BLaER1 treated with 17β-estradiol and CSF1 and Interleukin-3, amounts not matched to agents 10 nM and 100 nM (cell line): ENCODE measurements at regions not wholly inside any gene's neighbourhood (a gene's known extent, or its start where the extent isn't known, plus 50 kb on each side); places are given as distances from the start of the nearest gene placed in this dataset.

ENCODE experiments used
- H3K27ac ChIP-seq, 11 experiments: shearing (Covaris generic); formaldehyde crosslinking; 2 replicates each; pipeline ENCODE4 v1.8.1; 2022
- H3K27me3 ChIP-seq, 11 experiments: shearing (Covaris generic); formaldehyde crosslinking; 2 replicates each; pipeline ENCODE4 v1.8.1; 2022
- H3K36me3 ChIP-seq, 11 experiments: shearing (Covaris generic); formaldehyde crosslinking; 2 replicates each; pipeline ENCODE4 v1.8.1; 2022
- H3K4me1 ChIP-seq, 10 experiments: shearing (Covaris generic); formaldehyde crosslinking; 2 replicates each; pipeline ENCODE4 v1.8.1; 2022
- H3K4me2 ChIP-seq, 11 experiments: shearing (Covaris generic); formaldehyde crosslinking; 2 replicates each; pipeline ENCODE4 v1.8.1; 2022
- H3K4me3 ChIP-seq, 10 experiments: shearing (Covaris generic); formaldehyde crosslinking; 2 replicates each; pipeline ENCODE4 v1.8.1; 2022
- H3K9ac ChIP-seq, 11 experiments: shearing (Covaris generic); formaldehyde crosslinking; 2 replicates each; pipeline ENCODE4 v1.8.1; 2022
- H3K9me3 ChIP-seq, 11 experiments: shearing (Covaris generic); formaldehyde crosslinking; replicated peaks in 1 of 11; 2 replicates each; pipeline ENCODE4 v1.8.1; 2022
- H4K20me1 ChIP-seq, 11 experiments: shearing (Covaris generic); formaldehyde crosslinking; 2 replicates each; pipeline ENCODE4 v1.8.1; 2022
- Cebpa-rat ChIP-seq, 11 experiments: shearing (Covaris generic); IDR thresholded peaks; 2 replicates each; pipeline ENCODE4 v1.8.1; 2022

DNA sequence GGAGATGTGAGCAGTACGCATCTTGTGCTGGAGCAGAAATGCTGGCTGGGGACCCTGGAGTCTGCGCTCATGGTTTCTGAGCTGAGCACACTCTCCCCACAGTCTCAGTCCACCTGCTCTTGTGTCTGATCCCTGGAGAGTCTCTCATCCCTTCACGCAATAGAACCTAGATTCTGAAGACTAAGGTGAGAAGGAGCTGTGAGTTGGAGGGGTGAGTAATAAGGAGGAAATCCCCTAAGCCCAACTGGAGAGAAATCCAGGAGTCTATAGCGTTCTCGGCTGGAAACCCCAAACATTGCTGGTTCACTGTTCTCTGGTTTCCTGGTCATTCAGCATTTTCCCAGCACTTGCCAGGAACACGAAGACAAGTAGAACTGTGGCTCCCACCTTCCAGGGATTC lies 68.3 kb upstream of the SMNDC1 start:
- Histone ChIP-seq H3K4me1 (peaks cover 0 to 8% (median 0%) of the 10 kb centered on the region in 10 experiments; a peak in 4 of 20 replicates), H3K4me2 (no peak overlapping the region)

DNA sequence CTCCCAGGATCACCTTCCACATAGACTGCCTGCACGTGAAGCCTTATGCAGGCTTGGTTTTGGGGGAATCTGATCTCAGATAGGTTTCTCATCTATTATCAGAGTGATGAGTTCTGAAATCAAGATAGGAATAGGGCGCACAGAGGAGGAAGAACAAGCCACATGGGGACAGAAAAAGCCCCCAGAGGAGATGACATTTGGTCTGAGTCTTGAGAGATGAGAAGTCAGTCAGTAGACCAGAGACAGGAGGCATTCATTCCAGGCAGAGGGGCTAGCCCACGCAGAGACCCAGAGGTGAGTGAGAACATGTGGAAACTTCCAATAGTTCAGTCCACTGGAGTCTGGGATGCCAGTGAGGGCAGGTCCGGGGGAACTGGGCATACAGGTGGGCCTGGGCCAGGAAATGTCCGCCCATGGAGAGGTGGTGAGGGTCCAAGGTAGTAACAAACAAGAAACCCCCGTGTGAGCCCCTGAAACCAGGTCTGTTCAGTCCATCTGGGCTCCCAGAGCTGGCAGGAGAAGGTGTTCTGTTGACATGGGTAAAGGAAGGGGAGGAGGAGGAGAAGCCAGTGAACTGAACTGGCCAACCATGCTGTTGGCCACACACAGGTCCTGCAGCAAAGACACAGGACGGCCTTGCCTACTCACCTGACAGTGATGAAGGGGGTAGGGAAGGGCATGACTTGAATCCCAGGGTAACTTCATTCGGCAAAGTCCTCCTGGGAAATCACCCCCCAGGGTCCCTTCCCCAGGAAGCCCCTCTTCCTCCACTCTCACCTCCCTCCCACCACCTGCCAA lies 69.3 kb upstream of the SMNDC1 start:
- Histone ChIP-seq H3K4me3 (no peak overlapping the region), H3K27me3 (no peaks in the 10 kb centered on the region), H3K9ac (no peak overlapping the region), H4K20me1 (no peaks in the 10 kb centered on the region; a peak in 1 of 22 replicates), H3K9me3 (no peaks in the 10 kb centered on the region), H3K27ac (no peak overlapping the region), H3K36me3 (no peaks in the 10 kb centered on the region), H3K4me1 (peaks cover 0 to 8% (median 0%) of the 10 kb centered on the region in 10 experiments; a peak in 4 of 20 replicates), H3K4me2 (no peak overlapping the region)
- TF ChIP-seq Cebpa-rat (IDR thresholded peaks at IDR 0.05) = no peak

More for the DNA sequence above, 68.3 kb upstream of the SMNDC1 start:
- no peak overlapping the region for H3K27ac ChIP-seq
- no peaks in the 10 kb centered on the region for H3K27me3 ChIP-seq
- no peak for TF ChIP-seq Cebpa-rat (IDR thresholded peaks at IDR 0.05)
- no peak overlapping the region for H3K4me3 ChIP-seq
- no peaks in the 10 kb centered on the region for H3K9me3 ChIP-seq
- H4K20me1 ChIP-seq = no peaks in the 10 kb centered on the region; a peak in 1 of 22 replicates
- no peaks in the 10 kb centered on the region for H3K36me3 ChIP-seq
- H3K9ac ChIP-seq = no peak overlapping the region

DNA sequence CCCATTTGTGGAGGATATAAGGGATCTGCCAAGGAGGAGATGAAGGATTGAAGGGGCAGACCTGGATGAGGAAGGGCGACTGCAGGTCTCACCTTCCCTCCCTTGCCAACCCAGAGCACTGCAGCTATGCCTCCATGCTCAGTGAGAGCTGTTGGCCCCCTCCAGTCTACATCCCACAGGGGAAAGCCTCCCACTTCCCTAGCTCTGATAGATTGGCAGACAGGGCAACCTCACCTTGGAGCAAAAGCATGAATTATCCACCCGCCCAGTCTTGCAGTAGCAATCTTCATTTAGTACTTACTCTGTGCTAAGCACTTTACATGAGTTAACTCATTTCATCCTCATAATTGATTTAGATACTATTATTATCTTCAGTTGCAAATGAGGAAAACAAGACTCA lies 70.4 kb upstream of the SMNDC1 start:
- Histone ChIP-seq H3K9ac (no peak overlapping the region), H3K27me3 (no peaks in the 10 kb centered on the region), H3K9me3 (no peaks in the 10 kb centered on the region), H3K4me3 (no peak overlapping the region), H3K4me1 (peaks cover 0 to 8% (median 0%) of the 10 kb centered on the region in 10 experiments; a peak in 4 of 20 replicates), H3K36me3 (no peaks in the 10 kb centered on the region), H4K20me1 (no peaks in the 10 kb centered on the region; a peak in 1 of 22 replicates), H3K27ac (no peak overlapping the region), H3K4me2 (no peak overlapping the region)
- no peak for TF ChIP-seq Cebpa-rat (IDR thresholded peaks at IDR 0.05)

DNA sequence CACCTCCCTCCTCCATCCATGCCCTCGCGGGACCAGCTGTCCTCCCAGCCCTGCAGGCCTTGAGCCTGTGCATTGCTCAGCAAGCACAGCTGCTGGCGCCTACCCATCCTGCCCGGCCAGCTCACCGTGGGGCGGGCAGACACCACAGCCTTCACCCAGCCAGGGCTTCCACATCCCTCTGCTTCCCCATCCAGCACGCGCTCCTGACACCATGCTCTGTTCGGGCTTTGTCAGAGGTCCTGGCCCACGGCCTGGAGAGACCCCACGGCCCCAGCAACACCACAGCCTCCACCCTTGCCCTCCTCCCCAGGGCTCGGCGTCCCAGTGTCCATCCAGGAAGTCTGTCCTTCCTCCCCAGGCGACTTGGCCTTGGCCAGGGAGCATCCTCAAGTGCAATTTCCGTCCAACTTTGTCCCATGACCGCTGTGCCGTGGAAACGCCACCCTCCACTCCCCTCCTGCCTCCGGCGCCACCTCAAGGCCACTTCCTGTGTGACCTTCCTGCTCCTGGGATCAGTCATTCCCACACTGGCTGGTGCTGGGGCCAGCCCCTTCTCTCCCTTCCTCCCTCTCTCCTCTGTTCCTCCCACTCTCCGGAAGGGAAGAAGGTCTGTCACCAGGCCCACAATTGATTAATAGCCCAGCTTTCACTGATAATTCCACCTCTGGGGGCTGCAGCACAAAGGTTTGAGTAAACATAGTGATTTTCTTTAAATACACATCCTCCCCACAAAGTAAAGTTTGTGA lies 71.5 kb upstream of the SMNDC1 start:
- no peak for TF ChIP-seq Cebpa-rat (IDR thresholded peaks at IDR 0.05)
- no peak overlapping the region for H3K9ac ChIP-seq
- peaks cover 0 to 11% (median 0%) of the 10 kb centered on the region in 10 experiments; a peak in 4 of 20 replicates for H3K4me1 ChIP-seq
- H4K20me1 ChIP-seq = no peaks in the 10 kb centered on the region; a peak in 1 of 22 replicates
- H3K4me2 ChIP-seq = no peak overlapping the region; a peak in 1 of 22 replicates
- H3K9me3 ChIP-seq = no peaks in the 10 kb centered on the region
- H3K27me3 ChIP-seq = no peaks in the 10 kb centered on the region
- H3K4me3 ChIP-seq = no peak overlapping the region
- no peak overlapping the region for H3K27ac ChIP-seq
- no peaks in the 10 kb centered on the region for H3K36me3 ChIP-seq

DNA sequence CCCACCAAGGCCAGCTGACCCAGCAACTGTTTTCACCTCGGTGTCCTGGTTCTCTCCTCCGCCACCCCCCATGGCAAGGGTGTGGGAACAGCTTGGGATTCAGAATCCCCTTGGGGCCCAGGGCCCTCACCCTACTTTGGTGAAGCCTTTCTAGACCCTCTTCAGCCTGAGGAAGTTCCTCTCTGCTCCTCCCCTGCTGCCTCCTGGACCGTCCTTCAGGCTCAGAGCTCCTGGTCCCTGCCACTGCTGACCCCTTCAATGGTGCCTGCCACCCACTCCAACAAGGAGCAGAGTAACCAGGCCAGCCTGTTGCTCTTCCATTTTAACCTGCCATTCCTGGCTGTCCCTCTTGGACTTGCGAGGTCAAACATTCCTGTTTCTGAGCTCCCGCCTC lies 72.0 kb upstream of the SMNDC1 start:
- Histone ChIP-seq H4K20me1 (no peaks in the 10 kb centered on the region; a peak in 1 of 22 replicates), H3K4me3 (no peak overlapping the region), H3K9ac (no peak overlapping the region), H3K27me3 (no peaks in the 10 kb centered on the region), H3K36me3 (no peaks in the 10 kb centered on the region), H3K9me3 (no peaks in the 10 kb centered on the region), H3K27ac (no peak overlapping the region), H3K4me1 (peaks cover 0 to 11% (median 0%) of the 10 kb centered on the region in 10 experiments; a peak in 4 of 20 replicates), H3K4me2 (no peak overlapping the region)
- TF ChIP-seq Cebpa-rat (IDR thresholded peaks at IDR 0.05) = no peak

DNA sequence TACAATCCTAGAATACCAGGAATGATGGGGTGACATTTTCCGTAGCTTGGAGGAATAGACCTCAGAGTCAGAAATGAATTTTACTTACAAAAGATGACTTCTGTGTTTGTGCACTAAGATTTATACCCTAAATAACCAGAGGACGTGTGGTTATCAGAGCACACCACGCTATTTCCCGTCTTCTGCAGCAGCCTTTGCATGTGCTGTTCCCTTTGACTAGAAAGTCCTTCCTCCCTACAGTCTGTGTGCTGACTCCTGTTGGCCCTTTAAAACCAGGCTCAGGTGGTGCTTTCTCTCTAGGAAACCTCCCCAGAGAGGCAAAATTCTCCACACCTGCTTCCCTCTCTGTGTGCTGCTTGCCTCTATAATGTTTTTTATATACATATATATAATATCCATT lies 73.3 kb upstream of the SMNDC1 start:
- no peak overlapping the region for H3K9ac ChIP-seq
- H4K20me1 ChIP-seq = no peaks in the 10 kb centered on the region; a peak in 1 of 22 replicates
- peaks cover 0 to 11% (median 0%) of the 10 kb centered on the region in 10 experiments; a peak in 4 of 20 replicates for H3K4me1 ChIP-seq
- no peak overlapping the region for H3K4me3 ChIP-seq
- no peaks in the 10 kb centered on the region for H3K36me3 ChIP-seq
- no peaks in the 10 kb centered on the region for H3K9me3 ChIP-seq
- no peak overlapping the region for H3K27ac ChIP-seq
- H3K4me2 ChIP-seq = no peak overlapping the region
- no peaks in the 10 kb centered on the region for H3K27me3 ChIP-seq
- TF ChIP-seq Cebpa-rat (IDR thresholded peaks at IDR 0.05) = no peak

DNA sequence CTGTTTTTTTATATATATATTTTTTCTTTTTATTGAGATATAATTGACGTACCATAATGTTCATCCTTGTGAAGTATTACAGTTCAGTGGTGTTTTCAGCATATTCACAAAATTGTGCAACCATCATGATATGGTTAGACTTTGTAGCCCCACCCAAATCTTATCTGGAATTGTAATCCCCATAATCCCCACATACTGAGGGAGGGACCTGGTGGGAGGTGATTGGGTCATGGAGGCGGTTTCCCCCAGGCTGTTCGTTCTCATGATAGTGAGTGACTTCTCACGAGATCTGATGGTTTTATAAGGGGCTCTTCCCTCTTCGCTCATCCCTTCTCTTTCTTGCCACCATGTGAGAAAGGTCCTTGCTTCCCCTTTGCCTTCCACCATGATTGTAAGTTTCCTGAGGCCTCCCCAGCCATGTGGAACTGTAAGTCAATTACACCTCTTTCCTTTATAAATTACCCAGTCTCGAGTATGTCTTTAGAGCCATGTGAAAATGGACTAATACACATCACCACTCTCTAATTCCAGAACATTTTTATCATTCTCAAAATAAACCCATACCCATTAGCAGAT lies 73.9 kb upstream of the SMNDC1 start:
- no peak for TF ChIP-seq Cebpa-rat (IDR thresholded peaks at IDR 0.05)
- Histone ChIP-seq H3K4me3 (no peak overlapping the region), H3K9ac (no peak overlapping the region), H3K36me3 (no peaks in the 10 kb centered on the region), H3K4me1 (peaks cover 0 to 11% (median 0%) of the 10 kb centered on the region in 10 experiments; a peak in 4 of 20 replicates), H3K27me3 (no peaks in the 10 kb centered on the region), H3K9me3 (no peaks in the 10 kb centered on the region), H3K4me2 (no peak overlapping the region), H3K27ac (no peak overlapping the region), H4K20me1 (no peaks in the 10 kb centered on the region; a peak in 1 of 22 replicates)

DNA sequence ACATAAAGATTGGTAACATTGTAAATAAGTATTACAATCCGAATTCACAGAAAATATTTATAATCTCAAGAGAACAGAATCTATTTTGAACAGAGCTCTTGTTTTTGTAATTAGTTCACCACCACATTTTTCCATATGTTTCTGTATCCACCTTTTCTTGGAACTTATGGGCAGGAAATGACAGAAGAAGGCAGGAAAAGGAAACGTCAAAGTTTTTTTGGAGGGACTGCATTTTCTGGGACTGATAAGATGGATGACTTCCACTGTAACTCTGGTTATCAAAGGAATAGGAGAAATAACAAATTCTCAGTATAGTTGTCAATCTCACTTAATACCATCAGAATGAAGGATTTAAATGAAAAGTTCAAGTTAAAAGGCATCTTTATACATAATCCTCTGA lies 75.1 kb upstream of the SMNDC1 start:
- Histone ChIP-seq H3K4me1 (peaks cover 0 to 11% (median 0%) of the 10 kb centered on the region in 10 experiments; a peak in 4 of 20 replicates), H4K20me1 (no peaks in the 10 kb centered on the region; a peak in 1 of 22 replicates), H3K4me2 (no peak overlapping the region), H3K36me3 (no peaks in the 10 kb centered on the region), H3K4me3 (no peak overlapping the region), H3K27me3 (no peaks in the 10 kb centered on the region), H3K27ac (no peak overlapping the region), H3K9ac (no peak overlapping the region), H3K9me3 (no peaks in the 10 kb centered on the region)
- TF ChIP-seq Cebpa-rat (IDR thresholded peaks at IDR 0.05) = no peak

DNA sequence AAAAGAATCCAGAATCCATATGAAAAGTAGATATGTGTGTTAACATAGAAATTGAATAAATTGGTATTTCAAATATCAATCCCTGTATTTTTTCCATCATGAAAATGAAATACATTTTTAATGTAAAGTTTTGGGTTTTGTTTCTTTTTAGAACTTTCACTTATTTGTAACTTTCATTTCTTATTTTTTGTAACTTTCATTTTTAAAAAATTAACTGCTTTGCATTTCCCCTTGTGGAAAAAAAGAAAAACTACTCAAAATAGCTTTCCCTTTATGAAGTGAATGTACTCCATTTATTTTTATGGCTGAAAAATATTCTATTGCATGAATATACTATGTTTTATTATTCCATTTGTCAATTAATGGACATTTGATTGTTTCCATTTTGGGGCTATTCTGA lies 75.6 kb upstream of the SMNDC1 start:
- Histone ChIP-seq H3K36me3 (no peaks in the 10 kb centered on the region), H4K20me1 (no peaks in the 10 kb centered on the region), H3K27ac (no peak overlapping the region), H3K4me1 (peaks cover 0 to 11% (median 0%) of the 10 kb centered on the region in 10 experiments; a peak in 4 of 20 replicates), H3K27me3 (no peaks in the 10 kb centered on the region), H3K9me3 (no peaks in the 10 kb centered on the region), H3K4me2 (no peak overlapping the region), H3K4me3 (no peak overlapping the region), H3K9ac (no peak overlapping the region)
- TF ChIP-seq Cebpa-rat (IDR thresholded peaks at IDR 0.05) = no peak
